Endothelial cell of umbilical vein (primary cell): ENCODE measurements at regions not wholly inside any gene's neighbourhood (a gene's known extent, or its start where the extent isn't known, plus 50 kb on each side); places are given as distances from the start of the nearest gene placed in this dataset.

ENCODE experiments used
- BruUV-seq: library from RNA; stranded (reverse); fragments of 400-500 nt; replicated peaks from 2 replicates; lab custom pipeline; 2021; lab: Mats Ljungman, UMichigan
- CTCF ChIA-PET: fragments of 300-600, 350-600 bp; sonication (Branson Sonifier 250); formaldehyde crosslinking; loops from one replicate; lab custom pipeline; 2021; ENCODE audit warnings: antibody characterized with exemption, inconsistent platforms; lab: Charles Lee
- POLR2A ChIA-PET: fragments of 300-600, 350-600 bp; sonication (Branson Sonifier 250); formaldehyde crosslinking; loops from one replicate; lab custom pipeline; 2021; ENCODE audit warnings: antibody characterized with exemption, inconsistent platforms; lab: Charles Lee
- DNase-seq: peaks from one replicate; pipeline ENCODE4 v3.0.0-alpha.2; 2011; ENCODE audit warnings: low read depth, low spot score
- FAIRE-seq: peaks from 2 replicates; lab custom pipeline; 2011; peaks lifted over from hg19 to GRCh38; lab: Jason Lieb, UNC
- H2AFZ ChIP-seq: 2 replicates; pipeline ENCODE4 v1.6.0; 2012; ENCODE audit warnings: low read depth, low read length, control low read depth, inconsistent platforms
- H3K27ac ChIP-seq: 2 replicates; pipeline ENCODE4 v1.5.1; 2011; ENCODE audit warnings: low read depth, mild to moderate bottlenecking, control low read depth, low read length, moderate library complexity; ENCODE audit not compliant: insufficient read depth
- H3K27me3 ChIP-seq, 2 experiments: 2 replicates each; pipeline versions ENCODE4 v1.6.0 to v1.6.1; 2011; ENCODE audit warnings: low read length in 2 of 2, mixed read lengths in 1 of 2; ENCODE audit not compliant: control insufficient read depth in 2 of 2, insufficient read depth in 2 of 2
- H3K36me3 ChIP-seq, 2 experiments: 2 replicates in 1 of 2; 3 replicates in 1 of 2; pipeline ENCODE4 v1.5.1; 2011; ENCODE audit warnings: low read length in 2 of 2, mild to moderate bottlenecking in 1 of 2, moderate library complexity in 1 of 2; ENCODE audit not compliant: control insufficient read depth in 2 of 2, insufficient read depth in 2 of 2; ENCODE audit errors: extremely low read depth in 1 of 2
- H3K4me1 ChIP-seq: 3 replicates; pipeline ENCODE4 v1.5.1; 2011; ENCODE audit warnings: mild to moderate bottlenecking, low read length; ENCODE audit not compliant: control insufficient read depth, insufficient read depth; ENCODE audit errors: extremely low read depth
- H3K4me2 ChIP-seq: 2 replicates; pipeline ENCODE4 v1.6.1; 2011; ENCODE audit warnings: low read length, control low read depth, mixed read lengths; ENCODE audit not compliant: insufficient read depth
- H3K4me3 ChIP-seq, 3 experiments: fragments of 200-600 bp in 1 of 3; sonication (generic), shearing (Covaris generic) in 1 of 3; replicated peaks in 1 of 3; 2 replicates each; pipeline ENCODE4 v1.5.1; 2011 to 2016; ENCODE audit warnings: control low read depth in 3 of 3, low read length in 3 of 3, mild to moderate bottlenecking in 2 of 3, inconsistent platforms in 1 of 3, low read depth in 1 of 3, moderate library complexity in 1 of 3; ENCODE audit not compliant: insufficient read depth in 1 of 3
- H3K79me2 ChIP-seq: 2 replicates; pipeline ENCODE4 v1.6.0; 2012; ENCODE audit warnings: low read length, inconsistent platforms; ENCODE audit not compliant: control insufficient read depth, insufficient read depth
- H3K9ac ChIP-seq: replicated peaks from 2 replicates; pipeline ENCODE3; 2011; ENCODE audit warnings: low read length, control low read depth; ENCODE audit not compliant: insufficient read depth; ENCODE audit errors: extremely low read depth
- H3K9me1 ChIP-seq: replicated peaks from 3 replicates; pipeline ENCODE4 v1.6.0; 2011; ENCODE audit warnings: mild to moderate bottlenecking, low read length; ENCODE audit not compliant: control insufficient read depth, insufficient read depth; ENCODE audit errors: extremely low read depth
- H3K9me3 ChIP-seq: replicated peaks from 2 replicates; pipeline ENCODE4 v1.5.1; 2012; ENCODE audit warnings: low read length, inconsistent platforms; ENCODE audit not compliant: control insufficient read depth, insufficient read depth
- H4K20me1 ChIP-seq: replicated peaks from 2 replicates; pipeline ENCODE3; 2011; ENCODE audit warnings: mild to moderate bottlenecking, low read length; ENCODE audit not compliant: control insufficient read depth, insufficient read depth; ENCODE audit errors: extremely low read depth
- CTCF ChIP-seq, 2 donors: IDR thresholded peaks; 1 replicate in 1 of 2; 2 replicates in 1 of 2; pipeline ENCODE4 v1.5.1; 2011; ENCODE audit warnings: low read length in 2 of 2, mild to moderate bottlenecking in 2 of 2, moderate library complexity in 2 of 2, control low read depth in 1 of 2, inconsistent platforms in 1 of 2, low read depth in 1 of 2; ENCODE audit not compliant: insufficient read depth in 1 of 2; ENCODE audit errors: extremely low read depth in 1 of 2
- EZH2 ChIP-seq: IDR thresholded peaks from 2 replicates; pipeline ENCODE4 v1.6.1; 2012; ENCODE audit warnings: borderline replicate concordance, low read depth, mild to moderate bottlenecking, moderate library complexity, low read length, inconsistent platforms; ENCODE audit not compliant: severe bottlenecking
- FOS ChIP-seq: IDR thresholded peaks from 2 replicates; pipeline ENCODE4 v1.6.1; 2011; ENCODE audit warnings: mild to moderate bottlenecking, low read length, moderate library complexity, borderline replicate concordance; ENCODE audit not compliant: insufficient read depth
- GATA2 ChIP-seq: IDR thresholded peaks from 2 replicates; pipeline ENCODE4 v1.7.0; 2011; ENCODE audit warnings: low read depth, mild to moderate bottlenecking, moderate library complexity, mixed read lengths, low read length; ENCODE audit not compliant: insufficient read length, insufficient read depth
- JUN ChIP-seq: IDR thresholded peaks from 2 replicates; pipeline ENCODE4 v1.6.1; 2011; ENCODE audit warnings: borderline replicate concordance, low read depth; ENCODE audit not compliant: insufficient read length, insufficient read depth
- MYC ChIP-seq: IDR thresholded peaks from one replicate; pipeline ENCODE4 v1.6.1; 2011; ENCODE audit warnings: mild to moderate bottlenecking, low read depth, low read length
- POLR2A ChIP-seq: IDR thresholded peaks from 2 replicates; pipeline ENCODE4 v1.6.1; 2012; ENCODE audit warnings: low read depth, mild to moderate bottlenecking, control low read depth, low read length
- POLR2AphosphoS5 ChIP-seq: IDR thresholded peaks from 2 replicates; pipeline ENCODE4 v1.6.1; 2012; ENCODE audit warnings: low read depth, mild to moderate bottlenecking, control low read depth, low read length, moderate library complexity; ENCODE audit not compliant: insufficient read depth
- dilution Hi-C: fragments of 300-500 bp; cut with MboI; formaldehyde crosslinking; loops from one replicate; pipeline ENCODE4 v1.15.0; 2019; ENCODE audit warnings: low sequenced_read_pairs; ENCODE audit not compliant: extremely low pct_ligation_motif_present
- intact Hi-C: fragments of 100-400 bp; cut with micrococcal nuclease; formaldehyde crosslinking; loops from one replicate; pipeline ENCODE4 v1.10.0; 2022

DNA sequence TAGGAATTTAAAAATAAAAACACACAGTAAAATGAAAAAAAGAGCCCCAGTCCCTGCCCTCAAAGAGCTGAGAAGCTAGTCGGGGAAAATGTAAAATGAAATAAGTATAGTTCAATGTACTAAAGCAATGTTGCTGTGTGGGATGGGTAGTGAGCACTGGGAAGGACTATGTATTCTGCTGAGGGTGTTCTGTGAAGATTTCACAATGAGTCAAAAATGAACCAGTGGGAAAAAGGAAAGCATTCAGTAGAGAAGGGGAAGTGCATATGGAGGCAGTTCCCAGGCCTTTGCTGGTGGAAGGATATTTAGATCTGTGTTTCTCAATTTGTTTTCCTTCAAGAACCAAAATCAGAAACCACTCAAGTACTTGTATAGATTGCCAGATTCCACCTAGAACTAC lies 1094.7 kb upstream of the KLHL29 start:
- Histone ChIP-seq H2AFZ (no peak overlapping the region), H3K9me3 (peaks cover 2% of the 10 kb centered on the region), H3K9ac (no peak overlapping the region), H4K20me1 (no peaks in the 10 kb centered on the region), H3K27me3 (no peaks in the 10 kb centered on the region), H3K9me1 (no peaks in the 10 kb centered on the region), H3K36me3 (no peaks in the 10 kb centered on the region), H3K4me1 (no peaks in the 10 kb centered on the region), H3K79me2 (no peaks in the 10 kb centered on the region), H3K4me2 (no peak overlapping the region), H3K27ac (no peak overlapping the region), H3K4me3 (no peak overlapping the region)
- CTCF ChIA-PET: no interaction called here
- no peak for TF ChIP-seq EZH2
- no peak for TF ChIP-seq POLR2A
- no peak for TF ChIP-seq GATA2
- TF ChIP-seq CTCF (IDR thresholded peaks at IDR 0.05; ENCODE audit: extremely low read depth in 1 of 2, insufficient read depth in 1 of 2, low read depth in 1 of 2, low read length in 2 of 2): no peak
- no peak for TF ChIP-seq POLR2AphosphoS5
- no peak for TF ChIP-seq FOS
- POLR2A ChIA-PET: no interaction called here
- no TSS peak for BruUV-seq
- DNase-seq (no peak), FAIRE-seq (no peak)
- dilution Hi-C loops (no loop called here), intact Hi-C loops (no loop called here)

GRCh38 chr2:22290909-22291473 lies 1094.0 kb upstream of the KLHL29 start:
- H3K9me1 ChIP-seq: no peaks in the 10 kb centered on the region
- no peaks in the 10 kb centered on the region for H3K79me2 ChIP-seq
- H3K4me2 ChIP-seq: no peak overlapping the region
- H3K9me3 ChIP-seq: peaks cover under 1% of the 10 kb centered on the region
- CTCF ChIA-PET: no interaction called here
- H3K4me3 ChIP-seq: no peak overlapping the region
- H2AFZ ChIP-seq: no peak overlapping the region
- dilution Hi-C loops: no loop called here
- TF ChIP-seq FOS: no peak
- TF ChIP-seq MYC: no peak
- no peak for TF ChIP-seq GATA2
- no peak for TF ChIP-seq JUN
- TF ChIP-seq POLR2A: no peak
- H3K27me3 ChIP-seq: no peaks in the 10 kb centered on the region
- POLR2A ChIA-PET: no interaction called here
- DNase-seq (no peak), FAIRE-seq (no peak)
- no peaks in the 10 kb centered on the region for H3K4me1 ChIP-seq
- no peak overlapping the region for H3K9ac ChIP-seq
- BruUV-seq: no TSS peak
- no peaks in the 10 kb centered on the region for H4K20me1 ChIP-seq
- no peak overlapping the region for H3K27ac ChIP-seq
- intact Hi-C loops: no loop called here
- H3K36me3 ChIP-seq: no peaks in the 10 kb centered on the region
